WTC11 (cell line): ENCODE measurements at regions not wholly inside any gene's neighbourhood (a gene's known extent, or its start where the extent isn't known, plus 50 kb on each side); places are given as distances from the start of the nearest gene placed in this dataset.

Experiments used
- AFF4 ChIP-seq: sonication (generic); formaldehyde crosslinking; IDR thresholded peaks from 2 replicates; pipeline ENCODE4 v1.8.1; 2023; ENCODE audit warnings: mild to moderate bottlenecking, missing genetic modification reagents, borderline replicate concordance
- CTCF ChIP-seq: fragments of 200-600 bp; IDR thresholded peaks from 2 replicates; pipeline ENCODE4 v1.8.0; 2022; ENCODE audit warnings: antibody characterized with exemption
- E2F1 ChIP-seq: sonication (generic); formaldehyde crosslinking; IDR thresholded peaks from 2 replicates; pipeline ENCODE4 v1.8.0; 2022; ENCODE audit warnings: mild to moderate bottlenecking, missing genetic modification reagents
- SMAD3 ChIP-seq: sonication (generic); formaldehyde crosslinking; IDR thresholded peaks from 2 replicates; pipeline ENCODE4 v1.8.0; 2022; ENCODE audit warnings: missing genetic modification reagents, mild to moderate bottlenecking, borderline replicate concordance
- SMAD4 ChIP-seq: sonication (generic); formaldehyde crosslinking; IDR thresholded peaks from 2 replicates; pipeline ENCODE4 v1.8.0; 2022; ENCODE audit warnings: mild to moderate bottlenecking, missing genetic modification reagents
- ZNF416 ChIP-seq: fragments of 250-450 bp; sonication (Bioruptor Pico); IDR thresholded peaks from 2 replicates; pipeline ENCODE4 v1.9.0; 2021; ENCODE audit warnings: mild to moderate bottlenecking, inconsistent platforms

- TF ChIP-seq ZNF416: no peak
- no peak for TF ChIP-seq E2F1 (CRISPR knock-in tag)
- TF ChIP-seq CTCF: no peak
- no peak for TF ChIP-seq SMAD3 (CRISPR knock-in tag)
- TF ChIP-seq AFF4: no peak
- no peak for TF ChIP-seq SMAD4 (CRISPR knock-in tag)
These were observed 1470.3 kb upstream of the NUDT12 start for GRCh38 chr5:105032917-105033316.
